Activated CD8-positive, alpha-beta memory T cell treated with anti-CD3 and anti-CD28 coated beads, Interleukin-2, amount 50 U/mL, for 4 hours (primary cell): ENCODE measurements at regions not wholly inside any gene's neighbourhood (a gene's known extent, or its start where the extent isn't known, plus 50 kb on each side); places are given as distances from the start of the nearest gene placed in this dataset.
"Not testable (repeated sequence)": the region's sequence is repeated elsewhere in the genome, so short reads cannot be mapped to it uniquely, and the experiment has no call there.

Source experiments
- DNase-seq: peaks from one replicate; pipeline ENCODE4 v3.0.0-alpha.2; 2020

DNA sequence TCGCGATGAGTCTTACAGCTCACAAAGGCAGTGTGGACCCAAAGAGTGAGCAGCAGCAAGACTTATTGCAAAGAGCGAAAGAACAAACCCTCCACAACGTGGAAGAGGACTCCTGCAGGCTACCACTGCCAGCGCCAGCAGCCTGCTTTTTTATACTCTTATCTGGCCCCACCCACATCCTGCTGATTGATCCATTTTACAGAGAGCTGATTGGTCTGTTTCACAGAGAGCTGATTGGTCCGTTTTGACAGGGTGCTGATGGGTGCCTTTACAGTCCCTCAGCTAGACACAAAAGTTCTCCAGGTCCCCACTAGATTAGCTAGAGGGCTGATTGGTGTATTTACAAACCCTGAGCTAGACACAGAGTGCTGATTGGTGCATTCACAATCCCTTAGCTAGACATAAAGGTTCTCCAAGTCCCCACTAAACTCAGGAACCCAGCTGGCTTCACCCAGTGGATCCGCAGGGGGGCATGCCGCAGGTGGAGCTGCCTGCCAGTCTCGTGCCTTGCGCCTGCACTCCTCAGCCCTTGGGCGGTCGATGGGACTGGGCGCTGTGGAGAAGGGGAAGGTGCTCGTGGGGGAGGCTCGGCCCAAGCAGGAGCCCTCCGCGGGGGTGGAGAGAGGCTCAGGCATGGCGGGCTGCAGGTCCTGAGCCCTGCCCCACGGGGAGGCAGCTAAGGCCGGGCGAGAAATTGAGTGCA, 75.7 kb downstream of the QDPR start:
- not testable (repeated sequence) for DNase-seq

DNA sequence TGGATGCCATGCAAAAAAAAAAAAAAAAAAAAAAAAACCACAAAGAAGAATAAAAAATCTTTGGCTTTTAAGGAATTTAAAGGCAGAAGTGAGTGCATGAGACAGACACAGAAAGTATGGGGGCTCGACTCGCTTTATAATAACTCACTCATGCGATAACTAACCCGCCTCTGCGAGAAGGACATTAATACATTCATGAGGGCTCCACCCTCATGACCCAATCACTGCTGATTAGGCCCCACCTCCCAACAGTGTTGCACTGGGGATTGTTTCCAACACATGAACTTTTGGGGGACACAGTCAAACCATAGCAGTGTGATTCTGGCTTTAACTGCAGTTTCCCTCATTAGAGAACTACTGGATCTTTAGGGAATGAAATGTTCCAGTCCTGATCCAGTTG, 78.1 kb downstream of the QDPR start:
- DNase-seq, result no peak

DNA sequence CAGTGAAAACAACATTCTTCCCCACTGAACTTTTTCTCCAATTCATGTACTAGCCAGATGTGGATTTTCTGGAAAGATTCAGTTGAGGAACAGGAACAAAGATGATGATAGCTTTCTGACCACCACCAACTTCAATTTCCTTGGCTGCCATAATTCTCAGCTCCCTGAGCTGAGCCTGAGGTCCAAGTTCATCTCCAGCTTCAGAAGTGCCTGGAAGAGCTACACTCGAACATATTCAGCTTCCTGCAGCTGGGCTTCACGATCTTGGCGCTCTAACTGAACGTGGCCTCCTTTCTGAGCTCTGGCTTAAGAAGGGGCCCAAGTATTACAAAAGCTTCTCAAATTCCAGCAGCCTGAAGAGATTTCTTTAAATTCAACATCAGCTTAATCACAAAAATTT, 83.9 kb downstream of the QDPR start:
- no peak for DNase-seq

DNA sequence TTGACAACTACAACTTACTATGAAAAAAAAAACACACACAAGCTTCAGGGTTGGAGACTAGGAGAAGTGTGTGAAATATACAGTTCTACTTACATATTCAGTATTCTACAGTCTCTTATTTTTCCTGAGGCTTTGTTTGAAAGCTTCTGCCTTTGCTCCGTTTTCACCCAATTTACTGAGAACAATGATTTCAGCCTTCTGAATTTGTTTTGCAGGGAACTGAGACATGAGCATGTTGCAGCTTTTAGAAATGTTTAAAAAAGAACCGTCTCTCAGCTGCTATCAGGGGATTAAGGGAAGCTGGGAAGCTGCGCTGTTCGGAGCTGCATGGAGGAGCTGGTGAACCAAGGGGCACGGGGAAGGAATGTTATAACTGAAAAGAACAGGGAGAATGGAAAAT, 85.7 kb downstream of the QDPR start:
- no peak for DNase-seq

DNA sequence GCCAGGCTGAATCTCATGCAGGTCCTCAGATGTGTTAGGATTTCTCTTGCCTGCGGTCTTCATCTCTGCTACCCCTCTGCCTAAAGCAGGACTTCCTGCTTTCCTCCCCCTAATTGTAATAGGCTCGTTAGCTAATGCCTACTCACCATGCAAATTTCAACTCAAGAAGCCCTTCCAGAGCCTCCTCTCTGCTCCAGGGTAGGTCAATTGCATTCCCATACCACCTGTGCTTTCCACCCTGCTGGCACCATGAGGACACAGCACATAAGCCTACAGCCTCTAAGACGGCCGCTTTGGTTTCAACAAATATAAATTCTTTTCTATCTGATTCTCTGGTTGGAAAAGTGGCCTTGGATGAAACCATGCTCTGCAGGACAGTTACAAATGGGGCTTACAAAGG, 93.9 kb downstream of the QDPR start:
- DNase-seq, result no peak

DNA sequence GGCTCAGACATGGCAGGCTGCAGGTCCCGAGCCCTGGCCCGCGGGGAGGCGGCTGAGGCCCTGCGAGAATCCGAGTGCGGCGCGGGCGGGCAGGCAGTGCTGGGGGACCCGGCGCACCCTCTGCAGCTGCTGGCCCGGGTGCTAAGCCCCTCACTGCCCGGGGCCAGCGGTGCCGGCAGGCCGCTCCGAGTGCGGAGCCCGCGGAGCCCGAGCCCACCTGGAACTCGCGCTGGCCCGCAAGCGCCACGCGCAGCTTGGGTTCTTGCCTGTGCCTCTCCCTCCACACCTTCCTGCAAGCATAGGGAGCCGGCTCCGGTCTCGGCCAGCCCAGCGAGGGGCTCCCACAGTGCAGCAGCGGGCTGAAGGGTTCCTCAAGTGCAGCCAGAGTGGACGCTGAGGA, 97.5 kb downstream of the QDPR start:
- no peak for DNase-seq

DNA sequence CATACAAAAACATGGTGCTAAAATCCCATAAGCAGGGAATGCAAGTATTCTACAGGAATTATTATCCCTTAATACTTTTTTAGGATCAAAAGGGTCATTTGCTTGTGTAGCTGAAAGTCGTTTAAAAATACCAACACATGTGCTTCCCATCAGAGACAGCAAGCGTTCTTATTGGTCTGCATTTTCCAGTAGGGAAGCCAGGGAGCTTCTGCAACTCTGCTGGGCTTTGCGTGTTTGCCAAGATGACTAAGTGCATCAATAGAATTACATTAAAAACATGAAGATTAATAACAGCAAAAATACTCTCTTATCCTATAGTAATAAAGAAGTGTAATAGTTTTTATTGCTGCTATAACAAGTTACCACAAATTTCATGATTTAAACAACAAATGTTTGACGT, 111.2 kb downstream of the QDPR start:
- DNase-seq, result no peak

DNA sequence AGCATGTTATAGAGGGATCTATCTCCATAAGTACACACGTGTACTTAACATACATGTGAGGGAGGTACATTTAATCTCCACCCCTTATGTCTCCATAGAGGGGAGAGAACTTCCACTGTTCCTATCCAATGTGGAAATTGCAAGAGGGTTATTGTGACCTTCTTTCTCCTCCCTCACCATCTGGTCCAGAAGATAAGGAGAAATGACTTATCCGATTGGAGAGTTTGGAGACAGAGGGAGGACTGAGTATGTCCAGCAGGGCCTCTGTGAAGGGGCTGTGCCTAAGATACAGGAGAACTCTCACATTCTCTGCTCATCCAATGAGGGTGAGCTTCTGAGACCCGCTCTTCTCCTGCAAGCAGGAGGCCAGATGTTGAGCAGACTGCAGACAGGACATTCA, 113.1 kb downstream of the QDPR start:
- DNase-seq, result no peak

DNA sequence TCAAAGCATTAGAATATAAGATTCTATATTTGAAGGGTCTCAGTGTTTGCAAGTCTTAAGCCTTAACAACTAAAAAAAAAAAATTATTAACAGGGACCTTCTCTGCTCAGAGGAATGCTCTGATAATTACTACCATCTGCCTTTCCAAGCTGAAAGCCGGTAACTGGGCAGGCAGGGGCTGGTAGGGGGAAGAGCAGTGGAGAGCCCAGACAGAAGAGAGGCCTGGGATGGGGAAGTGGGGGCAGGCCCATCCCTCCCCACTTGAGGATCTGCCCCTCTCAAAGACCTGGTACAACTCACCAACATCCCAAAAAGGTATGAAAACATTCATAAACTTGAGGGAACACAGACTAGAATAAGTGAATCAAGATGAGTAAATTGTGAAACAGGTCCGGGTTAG, 113.9 kb downstream of the QDPR start:
- no peak for DNase-seq

DNA sequence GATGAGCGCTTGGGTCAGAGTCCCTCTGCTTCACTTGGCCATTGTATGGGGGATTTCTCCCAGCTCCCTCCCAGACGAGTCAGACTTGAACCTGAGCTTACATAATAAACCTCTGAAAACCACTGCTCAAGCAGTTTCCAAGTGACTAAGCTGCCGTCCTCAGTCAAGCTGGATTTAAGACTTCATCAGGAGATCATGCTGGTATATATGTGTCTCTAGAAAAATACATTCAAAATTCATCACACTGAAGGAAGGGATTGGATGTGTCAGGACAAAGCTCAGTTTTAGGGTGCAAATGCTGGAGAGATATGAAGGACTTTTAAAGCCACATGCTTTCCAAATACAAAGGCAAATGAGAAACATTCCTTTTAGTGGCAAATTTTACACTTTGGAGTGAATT, 114.3 kb downstream of the QDPR start:
- DNase-seq, result no peak

DNA sequence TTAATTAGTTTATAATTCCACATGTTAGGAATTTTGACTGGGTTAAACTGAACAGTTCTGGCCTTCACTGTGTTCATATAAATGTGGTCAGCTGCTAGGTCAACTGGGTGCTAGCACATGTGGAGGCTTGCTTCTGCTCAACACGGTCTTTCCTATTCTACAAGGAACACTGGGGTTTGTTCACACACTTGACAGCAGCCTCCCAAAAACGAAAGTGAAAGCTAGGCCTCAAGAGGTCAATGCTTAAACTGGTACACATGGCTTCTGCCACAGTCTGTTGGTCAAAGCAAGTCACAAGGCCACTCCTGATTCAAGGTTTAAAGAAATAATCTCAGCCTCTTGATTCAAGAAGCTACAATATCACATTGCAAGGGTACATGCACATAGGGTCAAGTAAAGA, 126.5 kb downstream of the QDPR start:
- no peak for DNase-seq

DNA sequence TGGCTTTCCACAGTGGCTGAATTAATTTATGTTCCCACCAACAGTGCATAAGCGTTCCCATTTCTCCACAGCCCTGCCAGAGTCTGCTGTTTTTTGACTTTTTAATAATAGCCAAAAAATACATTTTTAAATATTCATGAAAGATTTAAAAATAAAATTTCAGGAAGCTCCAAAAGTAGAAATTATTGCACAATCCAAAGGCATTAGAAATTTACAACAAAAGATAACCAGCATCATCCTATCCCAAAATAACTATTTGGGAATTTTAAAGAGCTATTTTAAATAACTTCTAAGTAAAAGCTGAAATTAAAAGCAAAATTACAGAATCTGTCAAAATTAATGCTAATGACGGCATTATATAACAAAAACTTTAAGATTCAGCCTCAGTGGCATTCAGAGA, 131.5 kb downstream of the QDPR start:
- DNase-seq, result no peak

DNA sequence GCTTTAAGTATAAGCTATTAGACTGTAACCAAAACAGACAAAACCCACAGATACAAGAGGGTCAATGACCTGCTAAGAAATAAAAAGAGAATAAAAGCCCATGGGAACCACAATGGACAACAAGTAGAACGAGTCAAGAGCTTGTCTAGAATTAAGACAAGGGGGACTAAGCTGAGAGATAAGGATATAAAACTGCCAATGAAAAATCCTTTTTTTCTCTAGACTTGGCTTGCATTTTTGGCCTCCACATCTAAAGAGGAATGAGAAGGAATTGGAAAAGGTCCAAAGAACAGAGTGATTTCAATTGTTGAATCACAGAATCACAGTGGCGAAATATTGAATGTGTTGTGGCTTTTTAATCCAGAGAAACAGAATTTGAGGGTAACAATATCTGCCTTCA, 135.7 kb downstream of the QDPR start:
- no peak for DNase-seq

DNA sequence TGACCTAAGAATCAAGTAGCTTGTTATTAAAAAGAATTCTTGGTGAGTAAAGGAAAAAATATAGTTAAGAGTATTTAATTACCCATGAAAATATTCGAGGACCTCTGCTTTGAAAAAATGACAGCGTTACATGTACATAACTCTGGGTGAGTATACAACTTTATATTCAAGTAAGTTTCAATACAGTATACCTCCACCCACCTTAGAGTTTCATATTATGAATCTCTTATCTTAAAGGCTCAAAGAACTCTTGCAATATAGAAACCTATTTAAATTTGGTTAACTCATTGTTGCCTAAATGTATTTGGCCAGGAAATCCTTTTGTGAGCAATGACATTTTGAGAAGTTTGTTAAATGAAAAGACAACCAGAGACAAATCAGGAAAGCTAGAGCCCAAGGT, 138.2 kb downstream of the QDPR start:
- no peak for DNase-seq

DNA sequence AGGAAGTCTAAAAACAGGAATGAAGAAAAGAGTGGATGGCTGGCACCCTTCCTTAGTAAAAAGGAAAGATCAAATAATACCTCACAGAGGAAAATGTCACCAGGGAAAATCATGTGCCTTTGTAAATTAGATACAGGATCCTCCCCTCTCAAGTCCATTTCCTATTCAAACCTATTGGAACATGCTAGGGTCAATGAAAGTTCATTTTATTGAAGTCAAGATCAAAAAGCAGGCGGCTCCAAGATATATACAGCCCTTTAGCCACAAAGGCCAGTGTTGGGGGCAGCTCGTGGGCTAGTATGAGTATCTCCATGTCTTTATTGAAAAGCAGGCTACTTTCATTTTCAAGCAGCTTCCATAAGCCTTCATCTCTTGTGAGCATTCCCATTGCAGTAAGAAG, 141.1 kb downstream of the QDPR start:
- DNase-seq, result no peak

DNA sequence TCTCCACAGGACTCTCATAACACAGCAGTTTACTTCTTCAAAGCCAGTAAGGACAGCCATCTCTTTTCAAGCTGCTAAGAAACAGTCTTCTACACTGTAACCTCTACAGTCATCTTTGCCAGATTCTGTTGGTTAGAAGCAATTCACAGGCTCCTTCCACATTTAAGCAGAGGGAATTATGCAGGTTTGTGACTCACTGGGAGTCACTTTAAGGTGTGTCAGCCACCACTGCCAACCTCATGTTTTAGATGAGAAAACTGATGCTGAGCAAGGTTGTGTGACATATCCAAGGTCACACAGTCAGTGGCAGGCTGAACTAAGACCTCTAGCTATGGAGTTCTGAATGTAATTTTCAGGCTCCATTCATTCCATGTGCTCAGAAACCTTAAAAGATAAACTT, 143.5 kb downstream of the QDPR start:
- DNase-seq, result no peak

DNA sequence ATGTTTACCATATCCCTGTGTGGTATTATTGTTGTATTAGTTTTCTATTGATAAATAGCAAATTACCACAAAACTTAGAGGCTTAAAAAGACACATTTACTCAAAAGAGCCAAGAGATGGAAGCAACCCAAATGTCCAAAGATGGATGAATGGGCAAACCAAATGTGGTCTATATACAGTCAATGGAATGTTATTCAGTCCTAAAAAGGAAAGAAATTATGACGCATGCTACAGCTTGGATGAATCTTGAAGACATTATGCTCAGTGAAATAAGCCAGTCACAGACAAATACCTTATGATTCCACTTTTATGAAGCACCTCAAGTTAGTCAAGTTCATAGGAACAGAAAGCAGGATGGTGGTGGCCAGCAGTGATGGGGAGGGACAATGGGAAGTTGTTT, 144.7 kb downstream of the QDPR start:
- DNase-seq, result no peak

DNA sequence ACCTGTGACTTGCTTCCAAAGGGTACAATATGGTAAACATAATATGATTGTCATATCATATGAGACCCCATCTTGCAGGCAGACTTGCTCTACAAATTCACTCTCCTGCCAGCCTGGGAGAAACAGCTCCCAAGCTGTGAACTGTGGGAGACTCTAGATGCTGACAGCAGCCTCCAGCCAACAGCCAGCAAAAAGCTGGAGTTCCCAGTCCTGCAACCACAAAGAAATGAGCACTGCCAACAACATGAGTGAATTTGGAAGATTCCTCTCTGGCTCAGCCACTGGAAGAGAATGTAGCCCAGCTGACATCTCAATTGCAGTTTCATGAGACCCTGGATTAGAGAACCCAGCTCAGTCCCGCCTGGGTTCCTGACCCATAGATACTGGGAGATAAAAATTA, 145.4 kb downstream of the QDPR start:
- no peak for DNase-seq

DNA sequence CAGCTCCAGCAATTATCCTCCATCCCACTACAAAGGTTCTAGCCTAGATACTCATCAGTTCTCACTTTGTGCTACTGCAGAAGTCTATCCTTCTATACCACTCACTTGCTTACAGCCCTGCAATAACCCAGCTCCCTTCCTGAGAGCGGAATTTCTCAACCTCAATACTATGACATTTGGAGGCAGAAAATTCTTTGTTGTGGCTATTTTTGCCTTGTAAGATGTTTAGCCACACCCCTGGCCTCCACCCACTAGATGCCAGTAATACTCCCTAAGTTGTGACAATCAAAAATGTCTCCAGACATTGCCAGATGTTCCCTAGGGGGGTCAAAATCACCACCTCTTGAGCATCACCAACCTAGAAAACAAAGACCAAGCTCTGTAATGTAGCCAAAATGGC, 149.5 kb downstream of the QDPR start:
- no peak for DNase-seq

DNA sequence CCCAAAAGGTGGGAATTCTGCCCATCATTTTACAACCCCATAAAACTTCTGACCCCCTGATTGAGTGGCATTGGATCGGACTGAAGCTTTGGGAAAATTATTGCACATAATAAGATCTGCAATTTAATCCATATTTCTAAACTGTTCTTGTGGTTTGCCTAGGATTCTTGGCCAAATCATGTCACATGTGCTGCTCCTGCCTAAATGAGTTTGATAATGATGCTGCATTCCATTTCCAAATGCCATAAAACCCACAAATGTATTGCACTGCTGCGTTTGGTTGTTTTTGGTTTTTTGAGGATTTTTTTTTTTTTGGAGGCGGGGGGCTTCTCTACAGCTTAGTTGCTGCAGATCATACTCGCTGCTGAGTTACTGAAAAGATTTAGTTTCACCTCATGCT, 153.6 kb downstream of the QDPR start:
- no peak for DNase-seq

DNA sequence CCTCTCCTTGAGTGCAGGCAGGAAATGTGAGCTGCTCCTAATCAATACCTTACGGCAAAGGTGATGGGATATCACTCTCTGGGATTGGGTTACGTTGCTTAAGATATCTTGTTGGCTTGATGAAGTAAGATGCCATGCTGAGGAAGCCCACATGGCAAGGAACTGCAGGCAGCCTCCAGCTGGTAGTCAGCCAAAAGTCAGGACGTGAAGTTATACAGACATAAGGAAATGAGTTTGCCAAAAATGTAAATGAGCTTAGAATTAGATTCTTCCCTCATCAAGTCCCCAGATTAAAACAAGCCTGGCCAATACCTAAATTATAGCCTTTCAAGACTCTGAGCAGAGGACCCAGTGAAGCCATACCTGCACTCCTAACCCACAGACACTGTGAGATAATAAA, 155.0 kb downstream of the QDPR start:
- DNase-seq, result no peak

DNA sequence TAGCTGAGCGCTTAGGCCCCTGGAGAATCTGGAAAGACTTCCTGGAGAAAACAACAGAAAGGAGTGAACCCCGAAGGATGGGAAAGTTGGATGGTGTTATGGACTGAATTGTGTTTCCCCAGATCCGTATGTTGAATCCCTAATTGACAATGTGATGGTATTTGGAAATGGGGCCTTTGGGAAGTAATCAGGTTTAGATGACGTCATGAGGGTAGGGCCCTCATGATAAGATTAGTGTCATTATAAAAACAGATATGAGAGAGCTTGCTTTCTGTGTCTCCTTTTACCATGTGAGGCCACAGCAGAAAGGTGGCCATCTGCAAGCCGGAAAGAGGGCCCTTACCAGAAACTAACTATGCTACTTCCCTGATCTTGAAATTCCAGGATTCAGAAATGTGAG, 159.5 kb downstream of the QDPR start:
- no peak for DNase-seq

DNA sequence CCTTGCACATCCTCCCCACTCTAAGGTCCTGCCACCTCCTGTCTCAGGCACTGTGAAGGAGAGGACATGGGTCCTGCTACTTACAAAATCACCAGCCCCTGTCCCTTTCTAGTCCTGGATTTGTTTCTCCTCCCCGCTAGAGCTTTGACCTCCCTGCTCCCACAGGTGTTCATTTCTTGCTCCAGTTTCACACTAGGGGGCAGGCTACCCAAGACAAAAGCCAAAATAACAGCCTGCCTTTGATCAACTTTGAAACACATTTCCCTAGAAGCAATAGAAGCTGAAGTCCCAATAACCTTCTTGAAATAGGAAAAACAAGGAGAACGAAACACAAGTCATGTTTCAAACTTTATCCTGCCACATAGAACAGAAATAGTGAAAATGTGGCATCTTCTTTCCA, 164.4 kb downstream of the QDPR start:
- DNase-seq, result no peak

DNA sequence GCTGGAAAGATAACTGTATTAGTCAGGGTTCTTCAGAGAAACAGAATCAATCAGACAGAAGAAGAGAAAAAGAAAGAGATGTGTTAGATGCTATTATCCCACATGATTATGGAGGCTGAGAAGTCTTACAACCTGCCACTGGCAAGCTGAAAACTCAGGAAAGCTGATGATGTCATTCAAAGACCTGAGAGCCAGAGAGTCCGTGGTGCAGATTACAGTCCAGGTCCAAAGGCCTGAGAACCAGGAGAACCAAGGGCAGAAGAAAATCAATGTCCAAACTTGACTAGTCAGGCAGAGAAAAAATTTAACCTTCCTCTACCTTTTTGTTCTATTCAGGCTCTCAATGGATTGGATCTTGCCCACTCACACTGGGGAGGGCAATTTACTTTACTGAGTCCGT, 172.5 kb downstream of the QDPR start:
- DNase-seq, result no peak

DNA sequence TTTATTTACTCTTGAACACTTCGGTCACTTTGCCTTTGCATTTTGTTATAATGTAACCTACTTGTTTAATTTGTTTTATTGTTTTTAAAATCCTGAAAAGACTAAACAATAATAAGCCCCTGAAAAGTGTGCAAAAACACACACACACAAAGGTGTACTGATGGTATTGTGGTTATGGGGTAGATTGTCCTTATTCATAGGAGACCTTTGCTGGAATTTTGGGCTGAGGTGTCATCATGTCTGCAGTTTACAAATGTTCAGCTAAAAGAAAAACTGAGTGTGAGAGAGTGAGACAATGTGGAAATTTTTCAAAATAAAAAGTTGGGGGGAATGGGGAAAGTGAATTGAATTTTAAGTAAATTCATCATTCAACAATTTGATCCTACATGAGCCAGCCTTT, 174.9 kb downstream of the QDPR start:
- no peak for DNase-seq

DNA sequence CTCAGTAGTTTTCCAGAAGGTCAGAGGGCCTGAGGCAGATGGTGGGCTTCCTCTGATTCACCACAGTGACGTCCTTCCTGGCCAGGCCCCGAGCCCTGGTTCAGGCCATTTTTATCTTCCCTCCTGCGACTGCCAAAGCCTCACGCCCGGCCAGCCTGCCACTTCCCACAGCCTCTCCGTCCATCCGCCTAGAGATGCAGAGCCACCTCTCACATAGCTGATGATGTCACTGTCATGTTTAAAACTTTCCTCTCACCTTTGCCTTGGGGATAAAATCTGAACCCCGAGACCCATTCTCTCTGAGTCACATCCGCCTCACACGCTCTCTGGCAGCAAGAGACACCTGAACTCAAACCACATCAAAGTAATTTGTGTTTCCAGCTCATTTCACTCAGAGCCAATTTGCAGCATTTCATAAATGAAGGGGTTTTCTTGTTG, 175.3 kb downstream of the QDPR start:
- DNase-seq, result peak; percentile 69
